Right renal pelvis (tissue), 4 donors: ENCODE measurements at regions not wholly inside any gene's neighbourhood (a gene's known extent, or its start where the extent isn't known, plus 50 kb on each side); places are given as distances from the start of the nearest gene placed in this dataset.
A peak's percentile ranks its signal among the peaks of the same experiment; 100 is the strongest.

Experiments
- DNase-seq, 4 donors: peaks; one replicate each; pipeline ENCODE4 v3.0.0-alpha.2; 2013; ENCODE audit warnings: low read depth in 4 of 4, low spot score in 3 of 4, missing footprints in 1 of 4

- DNase-seq: no peak
Observed at GRCh38 chr15:61743345-61743909, 316.8 kb downstream of the VPS13C start.

DNA sequence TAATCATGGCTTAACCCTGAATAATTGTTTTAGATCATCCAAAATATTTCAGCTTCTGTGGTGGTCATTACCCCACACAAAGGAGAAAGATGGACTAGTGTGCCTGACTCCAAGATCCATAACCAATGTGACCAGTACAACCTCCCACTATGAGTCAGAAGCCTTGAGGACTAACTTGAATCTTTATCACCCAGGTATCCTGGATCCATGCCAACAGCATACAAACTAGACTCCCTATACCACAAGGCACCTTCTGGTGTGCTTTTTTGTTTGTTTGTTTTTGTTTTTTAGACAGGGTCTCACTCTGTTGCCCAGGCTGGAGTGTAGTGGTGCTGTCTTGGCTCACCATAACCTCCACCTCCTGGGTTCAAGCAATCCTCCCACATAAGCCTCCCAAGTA, 317.7 kb downstream of the VPS13C start:
- DNase-seq: no peak

DNA sequence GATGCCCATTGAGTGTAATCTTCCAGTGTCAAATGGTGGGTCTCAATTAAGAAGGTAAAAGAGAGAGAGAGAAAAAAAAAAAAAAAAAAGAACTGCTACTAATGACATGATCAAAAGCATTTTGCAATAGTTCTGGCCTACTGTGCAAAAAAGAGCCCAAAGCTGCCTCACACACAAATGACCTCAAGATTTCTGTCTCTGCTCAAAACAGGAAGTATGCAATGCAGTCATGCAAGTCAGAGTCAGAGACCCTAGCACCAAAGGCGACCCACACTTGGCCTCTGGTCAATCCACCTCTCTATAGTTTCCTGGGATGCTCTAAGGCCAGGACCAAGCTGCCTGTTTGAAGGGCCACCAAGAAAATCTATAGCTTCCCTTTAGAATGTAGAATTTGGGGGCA, 323.5 kb downstream of the VPS13C start:
- no peak for DNase-seq

DNA sequence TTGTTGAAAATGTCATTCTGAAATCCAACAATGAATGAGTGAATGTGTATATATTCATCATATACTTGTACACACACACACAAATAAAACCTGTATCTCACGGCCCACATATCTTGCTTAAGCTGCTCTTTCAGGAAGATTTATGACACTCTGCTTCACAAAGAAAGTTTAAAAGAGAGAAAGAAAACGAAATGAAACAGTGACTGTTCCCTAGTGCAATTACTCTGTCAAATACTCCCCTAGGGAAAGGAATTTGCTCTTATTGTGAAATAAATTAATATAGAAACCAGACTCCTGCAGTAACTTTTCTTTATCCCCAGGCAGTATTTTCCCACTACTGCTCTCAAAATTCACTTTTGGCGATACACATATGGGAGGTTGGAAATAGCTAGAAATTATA, 329.1 kb downstream of the VPS13C start:
- DNase-seq: peak in 1 of 4 donors; percentile 10

GRCh38 chr15:61729646-61730045, 330.6 kb downstream of the VPS13C start:
- DNase-seq: no peak

GRCh38 chr15:61726166-61726565, 334.1 kb downstream of the VPS13C start:
- DNase-seq: no peak

- DNase-seq: no peak
Observed at GRCh38 chr15:61725251-61725650, 335.0 kb downstream of the VPS13C start.

- DNase-seq: no peak
Observed at GRCh38 chr15:61724251-61724939, 335.9 kb downstream of the VPS13C start.

DNA sequence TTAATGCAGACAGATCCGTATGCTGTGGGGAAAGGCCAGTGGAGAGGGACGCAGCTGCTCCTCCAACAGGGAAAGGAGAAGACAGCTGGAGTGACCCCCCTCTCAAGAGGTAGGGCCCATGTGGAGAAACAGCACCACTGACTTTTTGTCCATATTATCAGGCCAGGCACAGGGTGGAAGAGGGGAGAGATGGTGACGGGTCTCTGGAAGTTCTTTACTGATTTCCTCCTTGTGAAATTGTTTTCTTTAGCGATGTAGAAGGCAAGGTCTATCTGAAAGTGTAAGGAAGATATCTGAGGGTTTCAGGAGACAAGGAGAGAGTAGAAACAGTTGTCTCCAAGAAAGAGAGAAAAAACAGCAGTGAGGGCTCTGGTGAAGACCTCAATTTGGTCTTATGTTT, 338.8 kb downstream of the VPS13C start:
- no peak for DNase-seq

DNA sequence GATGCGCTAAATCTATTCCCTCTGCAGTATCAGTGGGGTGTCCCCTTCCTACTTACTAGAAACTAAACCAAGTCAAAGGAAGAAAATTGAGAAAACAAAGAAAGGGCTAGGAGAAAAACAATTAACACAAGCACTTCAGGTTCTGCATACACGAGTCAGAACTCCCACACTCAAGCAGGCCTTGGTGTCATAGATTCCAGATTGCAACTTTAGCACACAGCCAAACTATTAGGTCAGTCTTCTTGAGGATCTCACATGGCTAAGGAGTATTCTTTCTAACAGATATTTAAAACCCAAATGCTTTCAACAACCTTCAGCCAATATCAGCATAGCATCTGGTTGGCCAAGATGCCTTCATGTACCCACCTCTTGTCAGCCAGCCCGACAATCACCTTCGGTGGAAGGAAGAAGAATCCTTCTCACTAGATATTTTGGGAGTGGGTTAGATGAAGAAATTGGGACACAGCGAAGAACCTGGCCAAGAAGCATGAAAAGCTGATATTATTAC, 340.0 kb downstream of the VPS13C start:
- DNase-seq: no peak

GRCh38 chr15:61715082-61715481, 345.2 kb downstream of the VPS13C start:
- DNase-seq: no peak

- DNase-seq: no peak
Observed at GRCh38 chr15:61712129-61712759, 348.0 kb downstream of the VPS13C start.

DNA sequence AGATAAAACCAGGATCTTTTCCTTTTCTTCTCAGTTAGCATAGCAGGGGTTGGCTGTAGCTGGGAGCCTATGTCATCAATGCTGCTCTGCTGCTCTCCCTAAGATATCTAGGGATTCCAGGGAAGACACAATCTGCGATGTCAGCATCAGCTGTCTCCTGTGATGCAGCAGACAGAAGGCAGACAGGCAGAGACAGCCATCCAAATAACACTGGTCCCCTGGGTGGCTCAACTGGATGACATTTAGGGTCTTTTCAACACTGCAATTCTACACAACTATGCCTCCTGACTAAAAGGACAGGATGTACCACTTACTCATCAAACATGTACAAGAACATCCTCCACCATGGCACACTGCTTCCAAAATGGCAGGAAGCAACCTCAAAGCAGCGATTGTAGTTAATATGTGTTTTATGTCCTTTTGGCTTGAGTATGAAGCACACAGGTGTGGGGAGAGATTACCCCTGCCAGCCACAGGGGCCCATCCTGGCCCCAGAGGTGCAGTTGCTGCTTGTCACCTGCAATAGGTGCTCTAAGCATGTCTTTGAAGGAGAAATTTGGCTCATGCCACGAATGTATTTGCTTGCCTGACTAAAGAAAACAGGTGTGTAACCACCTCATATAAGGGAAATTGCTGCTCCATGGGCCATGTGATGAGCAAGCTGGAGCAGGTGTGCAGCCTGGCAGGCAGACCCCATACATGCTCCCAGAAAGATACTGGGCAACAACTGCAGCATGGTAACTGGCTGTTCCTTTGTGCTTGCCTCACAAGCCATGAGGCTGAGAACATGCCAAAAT, 357.8 kb downstream of the VPS13C start:
- DNase-seq: no peak

- DNase-seq: no peak
Observed at GRCh38 chr15:61701455-61701854, 358.8 kb downstream of the VPS13C start.

- no peak for DNase-seq
Observed at GRCh38 chr15:61700803-61701202, 359.4 kb downstream of the VPS13C start.

GRCh38 chr15:61697796-61698195, 362.5 kb downstream of the VPS13C start:
- no peak for DNase-seq

DNA sequence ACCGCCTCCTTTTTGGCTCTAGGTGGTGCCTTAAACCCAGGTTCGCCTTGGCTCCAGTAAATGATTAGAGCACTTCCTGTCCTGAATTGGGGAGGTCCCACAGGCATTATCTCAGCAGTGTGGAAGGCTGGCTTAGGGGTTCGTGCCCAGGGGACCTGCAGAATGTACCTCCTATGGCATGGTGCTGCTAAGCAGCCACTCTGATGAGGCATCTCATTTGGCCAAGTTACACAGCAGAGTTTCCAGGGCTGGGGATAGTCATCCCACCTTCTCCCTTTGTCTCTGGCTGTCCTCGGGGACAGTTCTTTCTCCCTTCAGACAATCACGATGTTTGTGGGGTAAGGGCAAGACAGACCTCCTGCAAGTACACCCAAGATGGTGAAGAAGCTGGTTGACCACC, 371.2 kb downstream of the VPS13C start:
- no peak for DNase-seq

DNA sequence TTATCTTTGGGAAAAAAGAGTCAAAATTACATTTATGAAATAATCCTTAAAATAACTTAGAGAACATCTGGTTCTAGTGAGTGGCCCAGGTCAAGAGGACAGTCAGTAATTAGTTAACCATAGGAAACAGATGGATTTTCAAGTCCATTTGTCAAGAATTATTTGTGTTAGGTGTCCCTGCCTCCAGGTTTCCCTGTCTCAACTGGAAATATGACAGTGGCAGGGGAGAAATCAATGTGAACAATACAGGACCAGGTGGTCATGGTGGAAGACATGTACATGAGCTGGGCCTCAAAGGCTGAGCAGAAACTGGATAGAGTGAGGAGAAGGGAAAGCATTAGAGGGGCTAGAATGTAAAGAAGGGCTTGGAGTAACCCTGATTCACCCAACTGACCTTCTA, 372.6 kb downstream of the VPS13C start:
- no peak for DNase-seq

DNA sequence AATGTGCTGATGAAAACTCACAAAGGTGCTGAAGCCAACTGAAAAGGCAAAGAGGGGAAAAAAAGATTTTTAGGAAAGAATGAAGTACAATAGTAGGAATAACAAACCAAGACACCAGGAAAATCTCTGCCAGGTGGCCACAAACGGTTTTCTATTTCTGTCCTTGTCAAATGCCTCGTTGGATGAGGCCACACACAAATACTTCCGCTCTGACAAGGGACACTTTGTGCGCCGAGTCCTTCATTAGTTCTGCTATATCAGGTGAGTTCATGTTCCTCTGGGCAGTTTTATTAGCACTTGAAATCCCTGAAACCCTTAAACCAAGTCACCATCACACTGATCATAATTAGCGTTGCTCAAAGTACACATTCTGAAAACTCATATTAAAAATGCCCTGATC, 373.1 kb downstream of the VPS13C start:
- DNase-seq: no peak

- no peak for DNase-seq
Observed at GRCh38 chr15:61685971-61686370, 374.3 kb downstream of the VPS13C start.

GRCh38 chr15:61685534-61685933, 374.7 kb downstream of the VPS13C start:
- DNase-seq: no peak
